Activated CD4-positive, alpha-beta T cell treated with anti-CD3 and anti-CD28 coated beads, Interleukin-2, amount 10 ng/mL, durations not matched to agents 24 days and 14 days (primary cell): ENCODE measurements at regions not wholly inside any gene's neighbourhood (a gene's known extent, or its start where the extent isn't known, plus 50 kb on each side); places are given as distances from the start of the nearest gene placed in this dataset.

ENCODE experiments used
- DNase-seq: peaks from one replicate; pipeline ENCODE4 v3.0.0; 2022
- H3K27ac Mint-ChIP-seq: one replicate; pipeline ENCODE4 v1.8.0; 2022; ENCODE audit warnings: mild to moderate bottlenecking, mixed read lengths
- H3K27me3 Mint-ChIP-seq: one replicate; pipeline ENCODE4 v1.8.0; 2022; ENCODE audit warnings: mixed read lengths
- H3K36me3 Mint-ChIP-seq: one replicate; pipeline ENCODE4 v1.8.0; 2022; ENCODE audit warnings: low read depth, mild to moderate bottlenecking, mixed read lengths
- H3K4me1 Mint-ChIP-seq: one replicate; pipeline ENCODE4 v1.8.0; 2021; ENCODE audit warnings: mixed read lengths
- H3K4me3 Mint-ChIP-seq: one replicate; pipeline ENCODE4 v1.8.0; 2022; ENCODE audit warnings: mild to moderate bottlenecking, moderate library complexity, mixed read lengths
- H3K9me3 Mint-ChIP-seq: one replicate; pipeline ENCODE4 v1.8.0; 2021; ENCODE audit warnings: mixed read lengths
- intact Hi-C: fragments of 100-400 bp; cut with micrococcal nuclease; formaldehyde crosslinking; loops from one replicate; pipeline ENCODE4 v1.15.1; 2023

DNA sequence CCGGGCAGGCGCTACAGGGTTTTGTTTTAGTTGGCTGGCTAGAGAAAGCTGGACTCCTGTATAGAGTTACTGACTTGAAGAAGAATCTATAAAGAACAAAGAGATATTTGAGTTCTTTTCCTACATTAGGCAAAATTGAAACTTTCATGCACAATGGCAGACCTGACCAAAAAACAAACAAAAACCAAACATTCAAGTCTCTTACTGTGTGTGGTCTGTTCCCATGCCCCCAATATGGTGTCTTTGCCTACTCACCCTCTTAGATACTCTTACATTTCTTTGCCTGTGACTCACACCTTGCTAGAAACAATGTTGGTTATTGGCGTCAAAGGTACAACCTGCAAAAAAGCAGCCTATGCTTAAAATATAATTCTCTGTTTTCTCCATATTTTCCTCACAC, 109.5 kb upstream of the TMC3 start:
- no peaks in the 10 kb centered on the region for H3K9me3 Mint-ChIP-seq
- no peaks in the 10 kb centered on the region for H3K27me3 Mint-ChIP-seq
- intact Hi-C loops: loop anchor here (5.0 to 10.0 kb wide), 3 partner anchors 209 to 564 kb away; partner anchors contain the start of gene MEX3B
- no peak overlapping the region for H3K27ac Mint-ChIP-seq
- DNase-seq: peak; percentile 11
- H3K4me3 Mint-ChIP-seq: no peak overlapping the region
- H3K36me3 Mint-ChIP-seq: no peaks in the 10 kb centered on the region
- no peaks in the 10 kb centered on the region for H3K4me1 Mint-ChIP-seq

DNA sequence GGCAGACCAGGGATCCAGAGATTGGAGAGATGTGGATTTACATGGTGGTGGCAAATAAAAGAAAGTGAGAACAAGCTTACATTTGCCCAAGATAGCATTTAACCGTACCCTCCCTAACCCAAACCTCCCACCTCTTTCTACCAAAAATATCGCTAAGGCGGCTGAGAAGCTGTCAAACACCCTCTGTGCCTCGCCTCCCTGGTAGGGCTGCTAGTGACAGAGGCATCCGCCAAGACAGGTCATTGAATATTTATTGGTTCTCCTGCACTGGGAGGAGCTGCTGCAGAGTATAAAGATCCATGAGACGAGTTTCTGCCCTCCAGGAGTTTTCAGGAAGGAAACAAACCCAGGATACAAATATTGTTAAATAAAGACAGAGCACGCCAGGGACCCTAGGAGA, 107.3 kb upstream of the TMC3 start:
- Mint-ChIP-seq H3K4me3 (no peak overlapping the region), H3K4me1 (no peaks in the 10 kb centered on the region), H3K9me3 (no peaks in the 10 kb centered on the region), H3K27ac (no peak overlapping the region), H3K36me3 (no peaks in the 10 kb centered on the region), H3K27me3 (peaks cover 5% of the 10 kb centered on the region)
- intact Hi-C loops: loop anchor here (5.0 to 10.0 kb wide), 3 partner anchors 207 to 566 kb away; partner anchors contain the start of gene MEX3B
- DNase-seq: no peak

DNA sequence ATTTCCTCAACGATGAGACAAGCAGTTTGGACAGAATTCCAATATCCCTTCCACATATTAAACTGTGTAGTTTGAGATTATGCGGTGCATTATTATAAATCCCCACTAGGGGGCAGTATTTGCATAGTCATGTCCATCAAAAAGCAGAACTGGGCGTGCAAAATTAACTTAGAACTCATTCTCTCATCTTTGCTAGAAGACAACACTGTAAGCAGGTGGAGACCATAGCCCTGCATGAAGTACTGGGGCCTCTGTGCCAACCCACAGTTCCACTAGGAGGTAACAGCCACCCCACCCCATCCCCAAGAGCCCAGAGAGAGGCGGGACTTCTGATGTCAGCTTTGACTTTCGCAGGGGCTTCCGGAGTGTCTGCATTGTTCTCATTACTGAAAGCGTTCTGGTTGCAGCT, 106.6 kb upstream of the TMC3 start:
- no peaks in the 10 kb centered on the region for H3K9me3 Mint-ChIP-seq
- H3K4me3 Mint-ChIP-seq: no peak overlapping the region
- H3K27me3 Mint-ChIP-seq: peaks cover 5% of the 10 kb centered on the region
- intact Hi-C loops: loop anchor here (5.0 to 10.0 kb wide), 3 partner anchors 206 to 567 kb away; partner anchors contain the start of gene MEX3B
- no peaks in the 10 kb centered on the region for H3K36me3 Mint-ChIP-seq
- H3K4me1 Mint-ChIP-seq: no peaks in the 10 kb centered on the region
- H3K27ac Mint-ChIP-seq: no peak overlapping the region
- DNase-seq: peak; percentile 81

DNA sequence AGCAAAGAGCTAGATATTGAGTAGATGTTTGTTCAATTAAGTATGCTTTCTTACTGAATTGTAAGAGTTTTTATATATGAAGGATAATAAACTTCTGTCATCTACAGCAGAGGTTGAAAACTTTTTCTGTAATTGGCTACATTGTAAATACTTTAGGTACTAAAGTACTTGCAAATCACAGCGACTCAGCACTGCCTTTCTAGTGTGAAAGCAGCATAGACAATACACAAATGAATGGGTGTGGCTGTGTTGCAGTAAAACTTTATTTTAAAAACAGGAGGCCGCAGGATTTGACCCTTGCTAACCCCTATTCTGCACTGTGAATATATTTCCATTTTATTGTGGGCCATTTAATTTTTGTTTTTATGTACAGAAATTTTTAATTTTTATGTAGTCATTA, 104.3 kb upstream of the TMC3 start:
- intact Hi-C loops: no loop called here
- Mint-ChIP-seq H3K4me1 (no peaks in the 10 kb centered on the region), H3K4me3 (no peak overlapping the region), H3K9me3 (no peaks in the 10 kb centered on the region), H3K36me3 (no peaks in the 10 kb centered on the region), H3K27ac (no peak overlapping the region), H3K27me3 (peaks cover 12% of the 10 kb centered on the region)
- peak; percentile 8 for DNase-seq

DNA sequence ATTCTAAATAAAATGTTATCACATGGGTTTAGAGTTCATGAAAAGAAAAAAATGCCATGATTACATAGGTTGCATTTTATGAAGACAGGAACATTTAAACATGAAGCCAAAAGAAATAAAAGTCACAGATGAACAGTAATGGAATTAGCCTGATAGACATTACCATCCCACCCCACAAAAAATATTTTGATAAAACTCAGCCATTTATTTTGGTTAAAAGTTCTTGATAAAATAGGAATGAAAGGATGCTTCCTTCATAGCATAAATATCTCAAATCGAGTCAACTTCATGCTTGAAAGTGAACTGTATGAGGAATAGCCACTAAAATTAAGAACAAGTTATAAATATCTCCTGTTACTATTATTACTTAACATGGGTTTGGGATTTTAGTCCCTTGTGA, 101.9 kb upstream of the TMC3 start:
- DNase-seq: no peak
- H3K36me3 Mint-ChIP-seq: no peaks in the 10 kb centered on the region
- no peaks in the 10 kb centered on the region for H3K4me1 Mint-ChIP-seq
- peaks cover 15% of the 10 kb centered on the region for H3K27me3 Mint-ChIP-seq
- H3K27ac Mint-ChIP-seq: no peak overlapping the region
- no peaks in the 10 kb centered on the region for H3K9me3 Mint-ChIP-seq
- no peak overlapping the region for H3K4me3 Mint-ChIP-seq
- intact Hi-C loops: no loop called here

DNA sequence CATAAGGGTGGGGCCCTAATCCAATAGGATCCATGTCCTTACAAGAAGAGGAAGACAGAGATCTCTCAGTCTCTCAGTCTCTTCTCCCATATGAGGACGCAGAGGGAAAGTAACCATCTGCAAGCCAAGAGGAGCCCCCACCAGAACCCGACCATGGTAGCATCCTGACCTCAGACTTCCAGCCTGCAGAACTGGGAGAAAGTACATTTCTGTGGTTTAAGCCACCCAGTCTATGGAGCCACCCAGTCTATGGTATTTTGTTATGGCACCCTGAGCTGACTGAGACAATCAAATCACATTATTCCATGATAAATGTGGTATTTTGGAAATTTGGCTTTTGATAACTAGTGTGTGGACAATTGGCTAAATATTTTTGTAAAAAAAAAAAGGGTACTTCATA, 101.5 kb upstream of the TMC3 start:
- Mint-ChIP-seq H3K4me3 (no peak overlapping the region), H3K4me1 (no peaks in the 10 kb centered on the region), H3K27ac (no peak overlapping the region), H3K9me3 (no peaks in the 10 kb centered on the region), H3K27me3 (peaks cover 15% of the 10 kb centered on the region), H3K36me3 (no peaks in the 10 kb centered on the region)
- DNase-seq: no peak
- intact Hi-C loops: no loop called here

DNA sequence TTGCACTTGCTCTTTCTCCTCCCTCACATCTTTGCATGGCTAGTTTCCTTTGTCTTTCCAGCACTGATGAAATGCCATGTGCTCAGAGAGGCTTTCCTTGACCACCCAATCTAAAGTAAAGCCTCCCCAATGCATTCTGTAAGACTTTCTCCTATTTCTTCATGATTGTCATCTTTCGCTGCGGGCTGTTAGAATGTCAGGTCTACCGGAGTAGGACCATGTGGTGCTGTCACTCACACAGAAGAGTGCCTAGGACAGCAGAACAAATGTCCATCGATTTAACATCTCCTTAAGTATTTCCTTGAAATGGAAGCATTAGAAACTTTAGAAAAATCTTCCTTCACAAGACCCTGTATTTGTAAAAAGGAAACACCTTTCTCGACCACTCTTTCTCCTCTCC, 99.9 kb upstream of the TMC3 start:
- no peaks in the 10 kb centered on the region for H3K4me1 Mint-ChIP-seq
- no peak for DNase-seq
- intact Hi-C loops: no loop called here

DNA sequence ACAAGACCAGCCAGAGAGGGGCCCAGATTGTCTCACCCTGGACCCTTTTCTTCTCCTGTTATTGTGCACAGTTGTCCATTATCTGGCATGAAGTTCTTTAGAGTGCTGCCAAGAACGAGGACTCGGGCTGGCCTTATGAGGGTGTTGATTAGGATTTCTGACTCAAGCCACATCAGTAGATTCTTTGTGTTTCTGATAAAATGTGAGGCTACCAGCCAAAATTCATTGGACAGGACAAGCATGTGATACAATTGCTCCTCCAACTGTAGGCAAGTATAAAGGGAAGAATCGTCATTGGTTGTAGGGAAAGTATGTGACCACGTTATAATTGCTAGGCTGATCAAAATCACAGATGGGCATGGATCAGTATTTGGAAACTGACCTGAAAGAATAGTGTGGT, 99.2 kb upstream of the TMC3 start:
- Mint-ChIP-seq H3K27ac (no peak overlapping the region), H3K27me3 (peaks cover 22% of the 10 kb centered on the region), H3K36me3 (no peaks in the 10 kb centered on the region), H3K9me3 (no peaks in the 10 kb centered on the region), H3K4me3 (no peak overlapping the region), H3K4me1 (no peaks in the 10 kb centered on the region)
- no peak for DNase-seq
- intact Hi-C loops: no loop called here

More for the DNA sequence above, 99.9 kb upstream of the TMC3 start:
- H3K27me3 Mint-ChIP-seq: peaks cover 22% of the 10 kb centered on the region
- H3K27ac Mint-ChIP-seq: no peak overlapping the region
- H3K4me3 Mint-ChIP-seq: no peak overlapping the region
- H3K36me3 Mint-ChIP-seq: no peaks in the 10 kb centered on the region
- no peaks in the 10 kb centered on the region for H3K9me3 Mint-ChIP-seq

DNA sequence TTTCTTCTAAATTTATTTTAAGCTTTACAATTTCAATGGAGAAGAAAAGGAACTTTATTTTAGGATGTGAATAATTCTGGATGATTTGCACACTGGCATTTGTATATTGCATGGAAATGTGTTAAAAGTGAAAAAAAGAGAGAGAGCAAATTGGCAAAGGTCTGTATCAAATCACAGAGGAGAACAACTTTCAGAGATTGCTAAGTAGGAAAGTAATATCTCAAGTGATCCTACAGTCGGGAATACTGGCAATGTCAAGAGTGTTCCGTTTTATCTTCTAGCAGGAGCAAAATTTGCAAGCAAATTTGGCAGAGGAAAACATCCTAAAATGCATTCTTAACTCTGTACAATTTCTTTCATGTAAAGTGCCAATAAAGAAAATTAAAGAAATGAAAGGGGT, 97.1 kb upstream of the TMC3 start:
- Mint-ChIP-seq H3K4me1 (no peaks in the 10 kb centered on the region), H3K36me3 (no peaks in the 10 kb centered on the region), H3K4me3 (no peak overlapping the region), H3K9me3 (peaks cover 4% of the 10 kb centered on the region), H3K27me3 (peaks cover 25% of the 10 kb centered on the region), H3K27ac (no peak overlapping the region)
- intact Hi-C loops: no loop called here
- no peak for DNase-seq

DNA sequence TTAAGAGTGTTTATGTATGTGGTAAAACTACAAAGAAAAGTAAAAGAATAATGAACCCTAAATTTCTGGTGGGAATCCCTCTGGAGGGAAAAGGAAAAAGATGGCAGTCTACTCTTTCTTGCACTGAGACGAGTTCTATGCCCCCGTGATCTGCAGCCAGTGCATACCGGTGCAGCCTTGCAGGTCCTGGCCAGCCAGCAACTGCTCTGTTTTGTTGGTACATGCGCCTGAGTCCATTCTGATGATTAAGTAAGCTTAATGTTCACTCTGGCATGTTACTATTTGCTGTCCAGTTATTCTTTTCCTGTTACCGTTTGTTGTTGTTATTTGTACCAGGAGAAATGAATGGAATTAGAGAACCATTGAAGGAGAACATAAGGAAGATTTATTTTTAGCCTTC, 95.1 kb upstream of the TMC3 start:
- Mint-ChIP-seq H3K4me1 (no peaks in the 10 kb centered on the region), H3K9me3 (peaks cover 15% of the 10 kb centered on the region), H3K4me3 (no peak overlapping the region), H3K27me3 (peaks cover 34% of the 10 kb centered on the region), H3K27ac (no peak overlapping the region), H3K36me3 (no peaks in the 10 kb centered on the region)
- no peak for DNase-seq
- intact Hi-C loops: no loop called here

DNA sequence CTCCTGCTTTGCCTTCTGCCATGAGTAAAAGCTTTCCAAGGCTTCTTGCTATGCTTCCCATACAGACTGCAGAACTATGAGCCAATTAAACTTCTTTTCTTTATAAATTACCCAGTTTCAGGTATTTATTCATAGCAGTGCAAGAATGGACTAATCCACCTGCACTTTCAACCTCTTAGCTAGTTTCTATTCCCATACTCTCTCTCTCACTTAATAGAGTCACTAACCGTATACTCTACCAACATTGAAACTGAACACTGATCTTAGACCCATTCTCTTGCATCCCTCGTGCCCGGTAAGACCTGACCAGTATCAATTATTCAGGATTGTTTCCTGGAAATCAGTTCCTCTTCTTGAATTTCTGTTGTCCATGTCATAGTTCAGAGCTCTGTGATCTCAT, 92.7 kb upstream of the TMC3 start:
- Mint-ChIP-seq H3K36me3 (no peaks in the 10 kb centered on the region), H3K27me3 (peaks cover 28% of the 10 kb centered on the region), H3K4me1 (no peaks in the 10 kb centered on the region), H3K9me3 (peaks cover 25% of the 10 kb centered on the region), H3K27ac (no peak overlapping the region), H3K4me3 (no peak overlapping the region)
- no peak for DNase-seq
- intact Hi-C loops: no loop called here

DNA sequence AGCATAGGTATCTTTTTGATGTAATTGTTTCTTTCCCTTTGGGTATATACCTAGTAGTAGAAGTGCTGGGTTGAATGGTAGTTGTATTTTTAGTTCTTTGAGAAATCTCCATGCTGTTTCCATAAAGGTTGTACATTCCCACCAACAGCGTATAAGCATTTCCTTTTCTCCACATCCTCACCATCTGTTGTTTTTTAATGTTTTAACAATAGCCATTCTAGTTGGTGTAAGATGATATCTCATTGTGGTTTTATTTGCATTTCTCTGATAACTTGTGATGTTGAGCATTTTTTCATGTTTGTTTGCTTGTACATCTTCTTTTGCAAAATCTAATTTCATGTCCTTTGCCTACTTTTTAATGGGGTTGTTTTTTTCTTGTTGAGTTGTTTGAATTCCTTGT, 80.0 kb upstream of the TMC3 start:
- H3K36me3 Mint-ChIP-seq: no peaks in the 10 kb centered on the region

DNA sequence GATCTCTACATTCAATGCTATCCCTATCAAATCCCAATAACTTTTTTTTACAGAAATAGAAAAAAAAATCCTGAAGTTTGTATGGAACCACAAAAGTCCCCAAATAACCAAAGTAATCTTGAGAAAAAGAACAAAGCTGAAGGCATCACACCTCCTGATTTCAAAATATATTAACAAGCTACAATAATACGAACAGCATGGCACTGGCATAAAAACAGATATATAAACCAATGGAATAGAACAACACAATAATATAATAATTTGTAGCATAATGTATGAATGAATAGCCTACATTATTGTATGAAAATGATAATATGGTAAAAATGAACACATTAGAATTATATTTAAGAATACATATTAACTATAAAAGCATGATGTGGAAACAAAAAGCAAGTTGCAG, 76.7 kb upstream of the TMC3 start:
- H3K4me3 Mint-ChIP-seq: no peak overlapping the region
- no peak overlapping the region for H3K27ac Mint-ChIP-seq
- intact Hi-C loops: no loop called here
- DNase-seq: no peak
- H3K9me3 Mint-ChIP-seq: peaks cover 3% of the 10 kb centered on the region
- no peaks in the 10 kb centered on the region for H3K4me1 Mint-ChIP-seq
- no peaks in the 10 kb centered on the region for H3K36me3 Mint-ChIP-seq
- H3K27me3 Mint-ChIP-seq: peaks cover 22% of the 10 kb centered on the region

More for the DNA sequence above, 80.0 kb upstream of the TMC3 start:
- Mint-ChIP-seq H3K9me3 (peaks cover 5% of the 10 kb centered on the region), H3K4me1 (peaks cover 10% of the 10 kb centered on the region), H3K4me3 (no peak overlapping the region), H3K27ac (no peak overlapping the region), H3K27me3 (peaks cover 13% of the 10 kb centered on the region)
- intact Hi-C loops: no loop called here
- DNase-seq: no peak

DNA sequence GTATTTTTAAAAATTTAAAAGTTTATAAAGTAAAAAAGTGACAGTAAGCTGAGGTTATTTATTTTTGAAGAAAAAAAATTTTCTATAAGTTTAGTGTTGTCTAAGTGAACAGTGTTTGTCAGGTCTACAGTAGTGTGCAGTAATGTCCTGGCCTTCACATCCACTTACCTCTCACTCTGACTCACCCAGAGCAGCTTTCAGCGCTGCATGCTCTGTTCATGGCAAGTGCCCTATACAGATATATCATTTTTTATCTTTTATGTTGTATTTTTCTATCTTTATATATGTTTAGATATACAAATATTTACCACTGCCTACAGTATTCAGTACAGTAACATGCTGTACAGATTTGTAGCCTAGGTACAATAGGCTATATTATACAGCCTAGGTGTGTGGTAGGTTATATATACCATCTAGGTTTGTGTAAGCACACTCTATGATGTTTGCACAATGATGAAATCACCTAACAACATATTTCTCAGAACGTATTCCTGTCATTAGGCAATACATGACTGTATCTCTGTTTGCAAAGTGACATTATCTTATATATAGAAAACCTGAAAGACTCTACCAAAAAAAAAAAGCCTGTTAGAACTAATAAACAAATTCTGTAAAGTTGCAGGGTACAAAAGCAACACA, 75.9 kb upstream of the TMC3 start:
- Mint-ChIP-seq H3K27ac (no peak overlapping the region), H3K36me3 (no peaks in the 10 kb centered on the region), H3K4me3 (no peak overlapping the region), H3K9me3 (peaks cover 7% of the 10 kb centered on the region), H3K27me3 (peaks cover 25% of the 10 kb centered on the region), H3K4me1 (no peaks in the 10 kb centered on the region)
- no peak for DNase-seq
- intact Hi-C loops: no loop called here
